H1 (cell line): ENCODE measurements at regions not wholly inside any gene's neighbourhood (a gene's known extent, or its start where the extent isn't known, plus 50 kb on each side); places are given as distances from the start of the nearest gene placed in this dataset.

Source experiments
- GTF2F1 ChIP-seq: IDR thresholded peaks from 2 replicates; pipeline ENCODE4 v1.6.1; 2012; ENCODE audit warnings: low read depth, low read length, improper control_type of control experiment, borderline replicate concordance
- NRF1 ChIP-seq: IDR thresholded peaks from 2 replicates; pipeline ENCODE4 v1.6.1; 2011; ENCODE audit warnings: mild to moderate bottlenecking, low read depth, low read length, improper control_type of control experiment
- RAD21 ChIP-seq, 2 experiments: IDR thresholded peaks in 1 of 2; conservative IDR thresholded peaks in 1 of 2; 2 replicates each; pipeline ENCODE4 v1.6.1; 2011; ENCODE audit warnings: low read depth in 2 of 2, low read length in 2 of 2, improper control_type of control experiment in 1 of 2, inconsistent platforms in 1 of 2, mild to moderate bottlenecking in 1 of 2, moderate library complexity in 1 of 2
- TCF12 ChIP-seq: IDR thresholded peaks from 2 replicates; pipeline ENCODE4 v1.6.1; 2011; ENCODE audit warnings: low read depth, mild to moderate bottlenecking, low read length

DNA sequence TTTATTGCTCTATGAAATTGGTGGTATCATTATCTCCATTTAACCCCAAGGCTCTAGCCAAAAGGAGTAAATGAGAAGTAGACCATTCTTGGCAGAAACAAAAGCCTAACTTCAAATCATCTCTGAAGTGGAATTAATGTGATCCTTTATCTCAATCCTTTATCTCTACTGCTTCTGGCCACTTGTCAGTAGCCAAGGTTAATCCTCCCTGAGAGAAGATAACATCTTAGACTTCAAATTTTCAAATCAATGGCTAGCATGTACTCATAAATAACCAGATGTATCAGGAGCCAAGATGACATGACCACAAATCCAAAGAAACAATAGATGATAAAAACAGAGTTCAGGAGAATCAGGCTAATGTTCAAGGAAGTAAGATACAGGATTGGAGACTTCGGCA lies 123.1 kb upstream of the RASSF8 start (continued):
- TF ChIP-seq RAD21 (IDR thresholded peaks at IDR 0.05 in 1 of 2, conservative IDR thresholded peaks at IDR 0.05 in 1 of 2; ENCODE audit: low read depth in 2 of 2, low read length in 2 of 2), result no peak
- no peak for TF ChIP-seq NRF1
- TF ChIP-seq TCF12, result no peak
- no peak for TF ChIP-seq GTF2F1
